Ishikawa (cell line): ENCODE measurements at regions not wholly inside any gene's neighbourhood (a gene's known extent, or its start where the extent isn't known, plus 50 kb on each side); places are given as distances from the start of the nearest gene placed in this dataset.

Source experiments
- CEBPB ChIP-seq: IDR thresholded peaks from 2 replicates; pipeline ENCODE4 v1.6.1; 2012
- CREB1 ChIP-seq: IDR thresholded peaks from 2 replicates; pipeline ENCODE4 v1.6.1; 2012; ENCODE audit warnings: low read depth
- EGR1 ChIP-seq: IDR thresholded peaks from 2 replicates; pipeline ENCODE4 v1.6.1; 2012
- EP300 ChIP-seq: IDR thresholded peaks from 2 replicates; pipeline ENCODE4 v1.6.1; 2012; ENCODE audit warnings: borderline replicate concordance
- FOXM1 ChIP-seq: IDR thresholded peaks from 2 replicates; pipeline ENCODE4 v1.6.1; 2012; ENCODE audit warnings: low read depth, borderline replicate concordance
- NFIC ChIP-seq: IDR thresholded peaks from 2 replicates; pipeline ENCODE4 v1.6.1; 2012
- TAF1 ChIP-seq: IDR thresholded peaks from 2 replicates; pipeline ENCODE4 v1.6.1; 2012; ENCODE audit warnings: low read depth, mild to moderate bottlenecking
- TEAD4 ChIP-seq: IDR thresholded peaks from 2 replicates; pipeline ENCODE4 v1.6.1; 2012
- YY1 ChIP-seq: IDR thresholded peaks from 2 replicates; pipeline ENCODE4 v1.6.1; 2012; ENCODE audit warnings: low read depth
- ZBTB7A ChIP-seq: IDR thresholded peaks from 2 replicates; pipeline ENCODE4 v1.6.1; 2012; ENCODE audit warnings: low read depth
- TF ChIP-seq, protein P1 (sequence below): IDR thresholded peaks from 2 replicates; pipeline ENCODE4 v1.6.1; 2012
- TF ChIP-seq, protein P2 (sequence below): IDR thresholded peaks from 2 replicates; pipeline ENCODE4 v1.6.1; 2012
- TF ChIP-seq, protein P3 (sequence below): IDR thresholded peaks from 2 replicates; pipeline ENCODE4 v1.6.1; 2012; ENCODE audit warnings: low read depth, mild to moderate bottlenecking

DNA sequence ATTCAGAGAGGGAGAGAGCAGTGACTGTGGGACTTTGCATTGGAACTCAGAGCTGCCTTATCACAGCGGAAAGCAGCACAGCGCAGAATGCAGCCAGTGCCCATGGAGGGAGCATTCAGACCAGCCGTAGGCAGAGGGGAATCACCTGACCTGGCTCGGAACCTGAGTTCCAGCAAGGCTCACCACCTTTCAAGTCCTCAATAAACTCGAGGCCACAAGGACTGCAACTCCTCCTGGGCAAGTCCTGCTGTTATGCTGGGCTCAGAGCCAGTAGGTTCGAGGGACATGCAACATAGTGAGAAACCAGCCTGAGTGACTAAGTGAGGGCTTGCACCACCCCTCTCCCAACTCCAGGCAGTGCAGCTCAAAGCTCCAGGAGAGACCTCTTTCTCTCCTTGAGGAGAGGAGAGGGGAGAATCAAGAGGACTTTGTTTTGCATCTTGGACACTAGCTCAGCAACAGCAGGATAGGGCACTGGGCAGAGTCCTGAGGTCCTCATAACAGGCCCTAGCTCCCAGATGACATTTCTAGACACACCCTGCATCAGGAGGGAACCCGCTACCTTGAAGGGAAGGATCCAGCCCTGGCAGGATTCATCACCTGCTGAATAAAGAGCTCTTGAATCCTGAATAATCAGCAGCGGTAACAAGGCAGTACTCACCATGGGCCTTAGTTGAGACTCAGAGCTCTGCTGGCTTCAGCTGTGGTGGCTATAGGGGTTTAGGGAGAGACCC lies 136.8 kb upstream of the OTOS start:
- no peak for TF ChIP-seq EP300
- TF ChIP-seq, protein P1, sequence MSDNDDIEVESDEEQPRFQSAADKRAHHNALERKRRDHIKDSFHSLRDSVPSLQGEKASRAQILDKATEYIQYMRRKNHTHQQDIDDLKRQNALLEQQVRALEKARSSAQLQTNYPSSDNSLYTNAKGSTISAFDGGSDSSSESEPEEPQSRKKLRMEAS: no peak
- TF ChIP-seq TAF1: no peak
- TF ChIP-seq, protein P2, sequence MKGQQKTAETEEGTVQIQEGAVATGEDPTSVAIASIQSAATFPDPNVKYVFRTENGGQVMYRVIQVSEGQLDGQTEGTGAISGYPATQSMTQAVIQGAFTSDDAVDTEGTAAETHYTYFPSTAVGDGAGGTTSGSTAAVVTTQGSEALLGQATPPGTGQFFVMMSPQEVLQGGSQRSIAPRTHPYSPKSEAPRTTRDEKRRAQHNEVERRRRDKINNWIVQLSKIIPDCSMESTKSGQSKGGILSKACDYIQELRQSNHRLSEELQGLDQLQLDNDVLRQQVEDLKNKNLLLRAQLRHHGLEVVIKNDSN: peak; percentile 53; the same call in 1 of the 2 replicates
- TF ChIP-seq ZBTB7A: no peak
- no peak for TF ChIP-seq CEBPB
- no peak for TF ChIP-seq TEAD4
- TF ChIP-seq, protein P3, sequence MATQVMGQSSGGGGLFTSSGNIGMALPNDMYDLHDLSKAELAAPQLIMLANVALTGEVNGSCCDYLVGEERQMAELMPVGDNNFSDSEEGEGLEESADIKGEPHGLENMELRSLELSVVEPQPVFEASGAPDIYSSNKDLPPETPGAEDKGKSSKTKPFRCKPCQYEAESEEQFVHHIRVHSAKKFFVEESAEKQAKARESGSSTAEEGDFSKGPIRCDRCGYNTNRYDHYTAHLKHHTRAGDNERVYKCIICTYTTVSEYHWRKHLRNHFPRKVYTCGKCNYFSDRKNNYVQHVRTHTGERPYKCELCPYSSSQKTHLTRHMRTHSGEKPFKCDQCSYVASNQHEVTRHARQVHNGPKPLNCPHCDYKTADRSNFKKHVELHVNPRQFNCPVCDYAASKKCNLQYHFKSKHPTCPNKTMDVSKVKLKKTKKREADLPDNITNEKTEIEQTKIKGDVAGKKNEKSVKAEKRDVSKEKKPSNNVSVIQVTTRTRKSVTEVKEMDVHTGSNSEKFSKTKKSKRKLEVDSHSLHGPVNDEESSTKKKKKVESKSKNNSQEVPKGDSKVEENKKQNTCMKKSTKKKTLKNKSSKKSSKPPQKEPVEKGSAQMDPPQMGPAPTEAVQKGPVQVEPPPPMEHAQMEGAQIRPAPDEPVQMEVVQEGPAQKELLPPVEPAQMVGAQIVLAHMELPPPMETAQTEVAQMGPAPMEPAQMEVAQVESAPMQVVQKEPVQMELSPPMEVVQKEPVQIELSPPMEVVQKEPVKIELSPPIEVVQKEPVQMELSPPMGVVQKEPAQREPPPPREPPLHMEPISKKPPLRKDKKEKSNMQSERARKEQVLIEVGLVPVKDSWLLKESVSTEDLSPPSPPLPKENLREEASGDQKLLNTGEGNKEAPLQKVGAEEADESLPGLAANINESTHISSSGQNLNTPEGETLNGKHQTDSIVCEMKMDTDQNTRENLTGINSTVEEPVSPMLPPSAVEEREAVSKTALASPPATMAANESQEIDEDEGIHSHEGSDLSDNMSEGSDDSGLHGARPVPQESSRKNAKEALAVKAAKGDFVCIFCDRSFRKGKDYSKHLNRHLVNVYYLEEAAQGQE: no peak
- TF ChIP-seq YY1: no peak
- no peak for TF ChIP-seq CREB1
- no peak for TF ChIP-seq FOXM1
- TF ChIP-seq EGR1: no peak
- TF ChIP-seq NFIC: peak; percentile 65
